ENCODE measurements at regions not wholly inside any gene's neighbourhood (a gene's known extent, or its start where the extent isn't known, plus 50 kb on each side); places are given as distances from the start of the nearest gene placed in this dataset.
A peak's percentile ranks its signal among the peaks of the same experiment; 100 is the strongest.

DNA sequence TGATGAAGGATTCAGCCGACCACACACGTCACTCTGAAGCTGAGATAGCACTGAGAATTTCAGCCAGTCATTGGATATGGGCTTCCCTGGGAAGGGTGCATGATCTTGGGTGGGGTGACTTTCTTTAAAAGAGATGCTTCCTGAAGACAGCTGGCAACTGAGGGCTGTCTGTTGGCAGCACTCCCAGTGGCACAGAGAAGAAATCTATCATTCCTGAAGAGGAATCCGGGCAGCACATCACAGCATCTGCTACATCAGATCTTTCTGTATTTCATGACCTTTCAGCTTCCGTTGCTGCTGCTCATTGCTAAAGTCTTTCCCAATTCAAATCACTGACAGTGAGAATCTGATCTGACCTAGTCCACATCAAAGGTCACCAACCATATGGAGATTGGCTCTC lies 193.8 kb upstream of the RBPJ start:
- Histone ChIP-seq H3K4me3 (no peak overlapping the region), H3K27ac (no peak overlapping the region)

DNA sequence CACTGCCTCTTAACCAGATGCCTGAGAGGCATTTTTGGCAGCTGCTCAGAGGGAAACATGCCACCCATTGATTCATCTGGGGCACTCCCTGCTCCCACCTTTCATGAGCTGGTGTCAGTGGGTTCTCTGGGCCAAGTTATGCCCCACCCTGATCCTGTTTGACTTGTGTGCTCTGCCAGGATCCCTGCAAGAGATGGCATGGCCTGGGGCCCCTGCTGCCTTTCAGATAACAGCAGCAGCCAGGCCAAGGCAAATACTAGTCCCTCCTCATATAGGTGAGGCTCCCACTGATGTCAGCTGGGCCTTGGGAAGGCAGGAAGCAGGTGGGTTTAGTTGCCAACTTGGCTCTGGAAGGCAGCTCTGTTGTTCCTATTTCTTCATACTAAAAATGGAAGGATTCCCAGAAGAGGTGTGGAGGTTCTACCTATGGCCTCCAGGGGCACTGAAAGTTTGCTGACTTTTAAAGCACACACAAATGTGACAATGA lies 192.9 kb upstream of the RBPJ start:
- no peak overlapping the region for H3K27ac ChIP-seq
- no peak overlapping the region for H3K4me3 ChIP-seq

DNA sequence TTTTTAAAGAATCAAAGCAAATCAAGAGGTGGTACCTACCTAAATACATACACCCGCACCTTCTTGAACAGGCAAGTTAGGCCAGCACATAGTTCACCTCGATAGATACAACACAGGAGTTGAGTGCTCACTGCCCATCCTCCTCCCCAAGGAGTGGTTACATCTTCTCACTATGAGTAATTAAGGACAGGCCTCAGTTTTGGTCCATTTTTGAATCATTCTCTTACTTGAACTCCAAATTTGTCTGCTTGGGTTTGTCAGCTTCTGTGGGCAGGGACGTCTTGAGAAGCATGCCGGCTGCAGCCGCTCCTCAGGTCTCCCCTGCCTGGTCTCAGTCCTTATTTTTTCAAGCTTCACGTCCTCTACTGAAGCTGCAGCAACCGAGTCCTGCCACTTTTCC lies 190.6 kb upstream of the RBPJ start:
- Histone ChIP-seq H3K27ac (no peak overlapping the region), H3K4me3 (no peak overlapping the region)

DNA sequence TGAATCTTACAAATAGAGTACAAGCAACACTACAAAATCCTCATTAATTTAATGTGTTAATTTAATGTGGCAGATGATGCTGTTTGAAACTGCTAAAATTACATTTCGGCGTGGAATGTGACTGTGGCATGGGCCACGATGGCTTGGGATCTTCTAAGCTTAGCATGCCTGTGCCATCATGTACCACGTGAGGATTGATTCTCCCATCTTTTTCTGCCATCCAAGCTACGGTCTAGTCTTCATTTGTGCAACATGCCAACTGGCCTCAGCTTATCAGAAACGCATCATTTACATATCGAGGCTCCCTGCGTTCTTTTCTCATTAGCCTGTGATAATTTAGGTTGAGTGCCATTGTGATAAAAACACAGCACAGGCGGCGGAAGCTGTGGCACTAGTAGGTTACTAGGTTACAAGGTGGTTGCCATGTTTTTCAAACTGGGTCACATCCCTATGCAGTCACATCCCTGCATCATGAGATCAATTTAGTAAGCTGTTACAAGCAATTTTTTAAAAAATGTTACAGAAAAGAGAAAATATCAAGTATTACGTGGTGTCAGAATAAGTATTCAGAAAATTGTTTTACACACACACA lies 189.9 kb upstream of the RBPJ start:
- H3K4me3 ChIP-seq, result no peak overlapping the region
- H3K27ac ChIP-seq, result no peak overlapping the region

DNA sequence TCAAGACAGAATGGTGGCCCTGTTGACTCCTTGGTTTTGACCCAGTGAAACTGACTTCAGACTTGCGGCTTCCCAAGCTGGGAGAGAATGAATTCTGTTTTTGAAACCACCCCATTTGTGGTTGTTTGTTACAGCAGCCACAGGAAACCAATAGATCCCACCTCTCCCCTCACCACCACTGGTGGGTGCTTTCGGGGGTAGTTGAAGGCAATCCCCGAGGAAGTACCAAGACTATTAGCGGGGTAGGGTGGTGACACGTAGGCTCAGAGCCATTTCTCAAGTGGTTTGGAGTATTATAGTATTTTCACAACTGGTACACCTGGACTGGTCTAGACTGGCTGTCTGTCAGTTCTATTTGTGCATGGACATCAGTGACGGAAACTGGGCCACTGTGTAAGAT lies 189.1 kb upstream of the RBPJ start:
- no peak overlapping the region for H3K27ac ChIP-seq
- no peak overlapping the region for H3K4me3 ChIP-seq

DNA sequence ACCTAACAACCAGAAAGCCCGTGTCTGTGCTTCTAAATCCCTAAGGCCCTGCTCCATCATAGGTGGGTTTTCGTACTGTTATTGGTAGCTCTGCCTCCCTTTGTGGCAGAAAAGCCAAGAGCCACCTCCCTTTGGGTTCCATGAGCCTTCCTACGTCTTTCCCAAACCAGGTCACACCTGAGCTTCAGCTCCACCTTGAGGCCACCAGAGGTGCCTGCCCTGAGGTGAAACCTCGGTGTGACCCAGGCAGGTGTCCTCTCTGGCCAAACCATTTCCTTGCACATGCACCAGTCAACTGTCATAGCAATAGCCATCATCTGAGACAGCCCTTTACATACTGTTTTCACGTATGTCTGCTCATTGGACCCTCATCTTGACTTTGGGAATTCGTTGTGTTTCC lies 188.0 kb upstream of the RBPJ start:
- Histone ChIP-seq H3K4me3 (no peak overlapping the region), H3K27ac (no peak overlapping the region)

DNA sequence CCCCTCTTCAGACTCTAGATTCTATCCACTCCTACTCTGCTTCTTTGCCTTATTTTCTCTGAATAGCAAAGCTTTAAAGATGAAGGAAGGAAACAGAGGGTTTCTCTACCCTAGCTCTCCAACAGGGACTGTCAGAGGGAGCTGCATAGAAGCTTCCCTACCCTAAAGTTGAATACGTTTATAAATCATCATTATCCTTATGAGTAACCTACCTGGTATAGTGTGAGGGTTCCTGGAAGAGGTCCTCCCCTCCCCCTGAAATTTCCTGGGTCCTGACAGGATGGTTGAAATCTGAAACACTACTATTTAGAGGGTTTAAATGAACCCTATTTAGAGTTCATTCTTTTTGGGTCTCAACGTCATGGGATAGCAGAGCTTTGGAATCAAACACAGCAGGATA lies 187.0 kb upstream of the RBPJ start:
- Histone ChIP-seq H3K4me3 (no peak overlapping the region), H3K27ac (no peak overlapping the region)

DNA sequence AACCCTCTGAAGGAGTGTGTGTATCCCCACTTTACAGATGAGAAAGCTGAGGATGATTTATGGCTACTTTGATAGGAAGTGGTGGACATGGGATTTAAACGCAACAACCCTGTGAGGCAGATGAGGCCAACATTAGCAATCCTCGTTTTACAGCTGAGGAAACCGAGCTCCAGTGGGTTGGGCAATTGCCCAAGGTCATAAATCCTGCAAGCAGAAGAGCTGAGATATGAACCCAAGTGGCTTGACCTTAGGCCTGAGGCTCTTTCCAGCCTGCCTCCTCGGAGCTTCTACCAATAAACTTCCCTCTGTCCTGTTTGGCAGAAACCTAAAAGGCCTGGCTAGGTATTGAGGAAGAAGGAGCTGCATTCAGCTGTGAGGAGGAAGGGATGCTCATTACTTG lies 185.5 kb upstream of the RBPJ start:
- H3K4me3 ChIP-seq, result no peak overlapping the region
- H3K27ac ChIP-seq, result no peak overlapping the region

DNA sequence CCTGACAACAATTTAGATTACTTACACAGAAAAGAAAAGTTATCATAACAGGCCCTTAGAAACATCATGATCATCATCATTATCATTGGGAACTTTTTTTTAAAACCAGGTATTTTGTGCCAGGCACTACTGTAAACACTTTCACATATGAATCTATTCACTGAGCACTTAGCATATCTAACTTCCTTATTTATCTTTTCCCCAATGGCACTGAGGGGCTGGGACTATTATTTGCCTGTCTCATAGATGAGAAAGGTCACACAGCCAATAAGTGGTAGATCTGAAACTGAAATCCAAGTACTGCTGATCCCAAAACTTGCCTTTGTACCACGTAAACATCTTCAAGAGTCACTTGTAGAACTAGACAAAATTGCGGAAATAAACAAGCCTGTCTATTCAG lies 184.2 kb upstream of the RBPJ start:
- Histone ChIP-seq H3K4me3 (no peak overlapping the region), H3K27ac (no peak overlapping the region)

DNA sequence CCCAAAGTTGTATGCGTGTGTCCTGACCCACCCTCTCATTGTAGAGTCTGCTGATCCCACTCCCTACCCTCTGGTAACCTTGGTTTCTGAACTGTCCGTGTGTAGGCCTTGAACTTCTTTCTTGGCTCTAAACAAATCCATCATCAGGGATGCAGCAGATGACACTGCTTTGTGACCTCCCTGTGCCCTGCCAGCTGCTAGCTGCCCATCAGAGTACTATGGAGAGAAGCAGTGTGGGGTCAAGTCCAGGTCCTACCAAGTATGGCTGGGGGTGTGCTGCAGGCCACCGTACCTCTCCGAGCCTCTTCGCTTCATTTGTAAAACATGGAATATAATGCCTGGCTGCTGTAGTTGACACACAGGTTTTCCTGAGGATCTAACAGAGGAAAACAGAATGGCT lies 183.5 kb upstream of the RBPJ start:
- Histone ChIP-seq H3K4me3 (no peak overlapping the region), H3K27ac (no peak overlapping the region)

DNA sequence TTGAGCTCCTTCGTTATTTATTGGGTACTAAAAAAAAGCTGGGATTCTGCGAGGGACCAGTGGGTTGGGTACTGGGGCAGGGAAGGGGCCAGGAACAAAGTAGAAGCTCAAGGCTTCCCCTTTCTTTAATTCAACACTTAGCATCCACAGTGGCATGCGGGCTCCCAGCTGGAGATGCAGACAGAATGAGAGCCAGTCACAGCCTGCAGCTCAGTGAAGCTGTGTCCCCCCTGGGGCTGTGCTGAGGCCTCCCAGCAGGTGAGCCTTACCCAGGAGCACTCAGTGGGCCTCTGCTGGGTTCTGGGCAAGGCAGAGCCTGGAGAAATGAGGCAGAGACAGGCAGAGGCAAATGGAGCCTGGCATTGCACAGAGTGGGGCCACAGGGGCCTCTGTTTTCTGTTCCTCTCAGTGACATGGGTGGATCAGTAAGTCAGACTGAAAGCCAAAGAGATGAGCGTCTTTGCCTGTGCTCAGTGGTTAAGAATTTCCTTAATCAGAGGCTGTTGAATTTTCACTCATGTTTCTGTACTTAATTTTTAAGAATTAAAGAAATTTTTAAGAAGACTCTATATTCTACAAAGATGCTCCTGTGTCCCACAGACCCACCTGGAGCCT lies 181.4 kb upstream of the RBPJ start:
- Histone ChIP-seq H3K4me3 (no peak overlapping the region), H3K27ac (peak overlapping the region in 5 of 21 experiments; percentile 26 to 61 (median 32))

DNA sequence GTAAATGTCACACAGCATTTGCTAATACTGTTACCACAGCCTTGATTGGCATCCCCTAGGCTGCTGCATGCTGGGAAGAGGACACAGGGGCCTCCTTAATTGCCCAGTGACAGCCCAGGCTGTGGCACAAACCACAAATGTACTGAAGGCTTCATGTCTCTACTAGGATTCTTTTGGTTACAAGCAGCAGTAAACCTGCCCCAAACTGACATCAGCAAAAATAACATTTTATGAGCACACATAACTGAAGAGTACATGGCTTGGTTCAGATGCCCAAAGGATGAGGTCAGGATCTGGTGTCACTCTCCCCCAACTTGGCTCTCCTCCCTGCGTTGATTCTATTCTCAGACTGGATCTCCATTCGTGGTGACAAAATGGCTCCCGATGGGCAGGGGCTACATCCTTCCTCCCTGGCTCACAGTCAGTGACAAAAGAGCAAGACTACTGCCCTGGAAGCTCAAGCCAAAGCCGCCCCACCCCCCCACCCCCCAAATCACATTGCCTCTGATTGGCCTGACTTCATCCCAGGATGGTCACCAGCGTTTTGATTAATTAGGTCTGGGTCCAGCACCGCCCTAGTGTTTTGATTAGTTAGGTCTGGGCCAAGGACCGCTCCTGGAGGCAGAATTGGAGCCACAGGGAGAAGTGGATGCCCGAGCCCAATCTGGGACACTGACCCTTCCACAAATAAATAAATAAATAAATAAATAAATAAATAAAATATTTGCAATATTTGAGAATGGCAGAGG lies 180.5 kb upstream of the RBPJ start:
- no peak overlapping the region for H3K4me3 ChIP-seq
- peak overlapping the region in 6 of 21 experiments; percentile 26 to 61 (median 38) for H3K27ac ChIP-seq

DNA sequence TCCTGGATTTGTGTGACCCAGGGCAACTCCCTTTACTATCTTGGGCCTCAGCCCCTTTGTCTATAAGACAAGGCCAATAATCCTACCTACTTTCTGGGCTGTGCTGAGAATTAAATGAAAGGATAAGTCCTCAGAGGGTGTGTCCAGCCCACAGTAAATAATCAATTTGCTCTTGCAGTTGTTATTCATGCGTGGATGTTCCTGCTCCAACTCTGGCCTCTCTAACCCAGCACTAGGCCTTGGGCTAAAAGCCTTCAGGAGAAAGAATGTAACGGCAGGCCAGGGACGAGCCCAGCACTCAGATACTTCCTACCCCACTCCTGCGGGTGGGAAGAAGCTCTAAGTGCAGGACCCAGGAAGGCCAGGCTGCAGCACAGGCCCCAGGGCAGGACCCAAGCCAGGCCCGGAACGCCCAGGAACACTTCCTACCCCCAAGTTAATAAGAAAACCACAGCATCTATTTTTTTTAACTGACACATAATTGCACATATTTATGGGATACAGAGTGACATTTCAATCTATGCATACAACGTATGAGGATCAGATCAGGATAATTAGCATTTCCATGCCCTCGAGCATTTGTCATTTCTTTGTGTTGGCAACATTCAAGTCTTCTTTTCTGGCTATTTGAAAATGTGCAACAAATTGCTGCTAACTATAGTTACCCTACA lies 179.6 kb upstream of the RBPJ start:
- Histone ChIP-seq H3K4me3 (no peak overlapping the region), H3K27ac (peak overlapping the region in 7 of 21 experiments; percentile 7 to 52 (median 33))

DNA sequence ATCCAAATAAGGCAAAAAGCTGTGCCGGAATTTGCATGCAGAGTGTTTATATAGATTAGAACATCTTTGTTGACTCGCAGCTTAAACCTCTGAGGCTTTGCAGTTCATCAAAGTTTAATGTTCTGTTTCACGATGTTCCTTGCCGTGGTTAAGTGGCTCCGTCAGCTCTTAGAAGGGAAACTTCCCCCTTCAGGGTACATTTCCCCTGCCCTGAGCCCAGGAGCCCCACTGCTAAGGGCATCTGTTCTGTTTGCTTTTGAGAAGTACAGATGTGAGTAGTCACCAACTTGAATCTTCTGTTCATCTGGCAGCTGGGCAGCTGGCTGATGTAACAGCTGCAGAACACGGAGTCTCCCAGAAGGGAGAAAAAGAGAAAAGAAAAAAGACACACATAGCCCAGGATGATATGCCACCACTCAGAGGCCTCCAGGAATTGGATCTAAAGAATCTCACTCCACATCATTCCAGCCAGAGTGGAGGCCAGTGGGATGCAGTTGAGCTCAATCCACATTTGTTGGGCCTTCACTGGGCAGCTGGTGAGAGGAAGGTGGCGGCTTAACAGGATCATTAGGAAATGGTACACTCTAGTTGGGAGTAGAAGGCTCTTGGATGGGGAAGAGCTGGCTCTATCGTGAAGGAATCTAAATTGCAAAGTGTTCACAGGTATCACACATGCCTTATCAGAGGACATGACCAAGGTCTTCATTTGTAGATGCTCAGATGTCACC lies 178.7 kb upstream of the RBPJ start:
- Histone ChIP-seq H3K4me3 (no peak overlapping the region), H3K27ac (peak overlapping the region in 5 of 21 experiments; percentile 7 to 63 (median 33))

DNA sequence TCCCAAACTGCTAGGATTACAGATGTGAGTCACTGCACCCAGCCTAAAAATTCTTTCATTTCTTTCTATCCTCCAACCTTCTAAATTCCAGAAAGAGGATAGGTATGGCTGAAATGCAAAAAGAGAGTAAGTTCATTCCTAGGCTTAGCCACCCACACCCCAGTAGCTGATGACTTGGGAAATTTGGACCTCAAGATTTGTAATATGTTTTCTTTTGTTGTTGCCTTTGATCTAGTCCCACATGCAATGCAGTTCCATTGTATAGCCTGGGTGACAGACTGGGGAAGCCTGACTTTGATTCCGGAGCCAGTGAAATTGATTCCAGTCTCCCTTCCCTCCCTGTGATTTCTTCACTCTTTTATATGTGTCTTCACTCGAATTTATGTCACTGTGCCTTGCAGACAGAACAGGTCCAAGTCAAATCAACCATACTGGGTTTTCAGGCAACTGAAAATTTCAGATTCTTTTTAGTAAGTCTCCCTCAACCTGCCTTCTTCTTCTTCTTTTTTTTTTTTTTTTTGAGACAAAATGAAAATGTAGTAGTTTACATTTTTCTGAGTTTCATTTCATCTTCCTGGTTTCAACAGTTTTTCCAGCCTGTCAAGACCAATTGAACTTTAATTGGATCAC lies 176.2 kb upstream of the RBPJ start:
- H3K27ac ChIP-seq, result peak overlapping the region in 1 of 21 experiments; percentile 41
- H3K4me3 ChIP-seq, result no peak overlapping the region

DNA sequence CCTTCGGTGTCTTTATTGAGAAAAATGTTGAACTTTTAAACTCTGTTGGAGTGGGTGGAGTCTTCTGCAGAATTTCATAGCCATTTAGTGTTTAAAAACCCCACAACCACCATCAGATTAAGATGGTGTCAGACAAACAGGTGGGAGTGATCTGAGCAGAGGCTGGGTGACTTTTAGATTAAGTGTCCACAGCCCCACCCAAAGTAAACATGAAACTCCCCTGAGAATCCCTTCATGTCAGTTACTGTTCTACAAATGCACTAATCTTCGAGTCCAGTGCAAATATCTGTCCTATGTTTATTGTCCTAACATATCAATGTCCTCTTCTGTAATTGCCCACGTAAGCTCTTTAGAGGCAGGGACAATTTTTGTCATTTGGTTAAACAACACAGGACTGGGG lies 175.6 kb upstream of the RBPJ start:
- peak overlapping the region in 1 of 21 experiments; percentile 55 for H3K27ac ChIP-seq
- no peak overlapping the region for H3K4me3 ChIP-seq

DNA sequence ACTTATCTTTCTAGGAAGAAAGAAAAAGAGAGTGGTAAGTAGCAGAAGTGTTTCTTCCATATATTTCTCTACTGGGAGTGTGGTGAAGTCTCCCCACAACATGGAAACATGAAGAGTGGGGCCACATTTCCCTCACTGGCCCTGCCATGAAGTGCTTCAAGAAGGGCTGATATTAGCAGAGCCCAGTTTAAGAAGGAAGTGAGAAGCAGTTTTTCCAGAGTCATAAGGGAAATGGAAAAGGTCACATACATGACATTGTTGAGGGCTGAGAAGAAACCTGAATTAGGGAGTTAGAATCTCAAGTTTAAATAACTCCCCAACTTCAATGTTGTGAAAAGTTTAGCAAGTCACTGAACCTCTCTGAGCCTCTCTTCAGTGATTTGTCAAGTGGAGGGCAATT lies 171.9 kb upstream of the RBPJ start:
- Histone ChIP-seq H3K4me3 (no peak overlapping the region), H3K27ac (no peak overlapping the region)

DNA sequence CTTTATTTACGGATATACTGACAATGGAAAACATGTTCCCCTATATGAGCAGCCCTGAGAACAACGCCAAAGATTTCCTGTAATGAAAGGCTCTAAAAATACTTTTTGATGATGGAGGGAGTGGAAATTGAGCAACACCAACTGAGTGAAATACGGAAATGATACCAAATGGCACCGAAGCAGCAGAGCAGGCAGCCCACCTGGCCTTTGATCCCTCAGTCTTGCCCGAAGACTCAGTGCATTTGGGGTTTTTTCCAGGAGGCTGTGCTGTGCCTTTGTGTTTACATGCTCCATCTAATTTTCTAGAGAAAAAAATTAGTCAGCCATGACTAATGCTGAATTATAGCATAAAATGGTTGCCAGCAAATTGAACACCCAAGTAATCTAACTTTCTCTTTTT lies 169.9 kb upstream of the RBPJ start:
- Histone ChIP-seq H3K27ac (peak overlapping the region in 4 of 21 experiments; percentile 5 to 65 (median 50)), H3K4me3 (no peak overlapping the region)

DNA sequence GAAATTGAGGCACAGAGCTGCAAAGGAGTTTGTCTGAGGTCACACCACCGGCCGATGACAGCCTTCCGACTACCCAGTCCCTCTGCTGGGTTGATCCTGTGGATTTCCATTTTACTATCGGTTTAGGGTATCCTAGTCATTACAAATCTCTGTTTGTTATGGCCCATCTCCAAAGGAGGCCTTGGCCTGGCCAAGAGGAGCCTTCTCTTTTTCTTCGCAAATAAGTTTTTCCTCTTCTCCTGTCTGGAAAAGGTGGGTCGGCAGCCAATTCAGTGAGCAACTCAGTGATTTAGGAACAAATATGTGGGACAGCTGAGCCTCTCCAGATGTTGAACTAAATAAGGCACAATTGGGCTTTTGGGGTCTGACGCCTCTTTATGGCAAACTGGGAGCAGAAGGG lies 169.2 kb upstream of the RBPJ start:
- H3K27ac ChIP-seq, result peak overlapping the region in 6 of 21 experiments; percentile 5 to 65 (median 37)
- H3K4me3 ChIP-seq, result no peak overlapping the region

All from skin epidermis (tissue), 12 donors.